Nephron (organoid): ENCODE measurements at regions not wholly inside any gene's neighbourhood (a gene's known extent, or its start where the extent isn't known, plus 50 kb on each side); places are given as distances from the start of the nearest gene placed in this dataset.

Experiments used
- H3K27ac Mint-ChIP-seq, 3 experiments: 2 replicates each; pipeline ENCODE4 v1.8.0; 2020; ENCODE audit warnings: mixed read lengths in 3 of 3, mild to moderate bottlenecking in 2 of 3, moderate library complexity in 1 of 3
- H3K27me3 Mint-ChIP-seq: 2 replicates; pipeline ENCODE4 v1.8.0; 2021; ENCODE audit warnings: low read depth, mild to moderate bottlenecking, moderate library complexity, mixed read lengths
- H3K36me3 Mint-ChIP-seq: 2 replicates; pipeline ENCODE4 v1.8.0; 2020; ENCODE audit warnings: low read depth, mixed read lengths
- H3K4me1 Mint-ChIP-seq: 2 replicates; pipeline ENCODE4 v1.8.0; 2020; ENCODE audit warnings: mixed read lengths
- H3K4me3 Mint-ChIP-seq, 3 experiments: 2 replicates each; pipeline ENCODE4 v1.8.0; 2020; ENCODE audit warnings: mild to moderate bottlenecking in 3 of 3, mixed read lengths in 3 of 3, moderate library complexity in 2 of 3
- H3K9me3 Mint-ChIP-seq: 2 replicates; pipeline ENCODE4 v1.8.0; 2020; ENCODE audit warnings: mixed read lengths
- TF ChIP-seq, protein P1 (sequence below), 3 experiments: fragments of 200-600 bp; sonication (generic); IDR thresholded peaks; one replicate each; pipeline ENCODE4 v1.5.0; 2021; ENCODE audit warnings: antibody characterized with exemption in 3 of 3; ENCODE audit not compliant: unreplicated experiment in 3 of 3

DNA sequence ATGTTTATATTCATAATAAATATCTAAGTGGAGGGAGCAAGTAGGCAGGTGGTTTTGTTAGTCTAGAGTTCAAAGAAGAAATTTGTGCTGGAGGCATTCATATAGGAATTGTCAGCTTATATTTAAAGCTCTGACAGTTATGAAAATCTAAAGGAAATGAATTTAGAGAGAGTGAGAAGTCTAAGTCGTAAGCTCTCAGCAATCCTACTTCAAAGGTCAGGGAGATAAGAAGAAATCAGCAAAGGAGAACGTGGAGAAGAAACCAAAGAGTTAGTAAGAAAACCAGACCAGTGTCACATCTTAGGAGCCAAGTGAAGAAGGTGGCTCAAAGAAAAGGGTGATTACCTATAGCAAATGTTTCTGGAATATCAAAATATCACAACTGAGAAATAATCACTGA, 241.8 kb downstream of the FSCB start:
- H3K27me3 Mint-ChIP-seq, result no peaks in the 10 kb centered on the region
- H3K4me1 Mint-ChIP-seq, result no peaks in the 10 kb centered on the region
- no peak overlapping the region for H3K4me3 Mint-ChIP-seq
- TF ChIP-seq, protein P1, sequence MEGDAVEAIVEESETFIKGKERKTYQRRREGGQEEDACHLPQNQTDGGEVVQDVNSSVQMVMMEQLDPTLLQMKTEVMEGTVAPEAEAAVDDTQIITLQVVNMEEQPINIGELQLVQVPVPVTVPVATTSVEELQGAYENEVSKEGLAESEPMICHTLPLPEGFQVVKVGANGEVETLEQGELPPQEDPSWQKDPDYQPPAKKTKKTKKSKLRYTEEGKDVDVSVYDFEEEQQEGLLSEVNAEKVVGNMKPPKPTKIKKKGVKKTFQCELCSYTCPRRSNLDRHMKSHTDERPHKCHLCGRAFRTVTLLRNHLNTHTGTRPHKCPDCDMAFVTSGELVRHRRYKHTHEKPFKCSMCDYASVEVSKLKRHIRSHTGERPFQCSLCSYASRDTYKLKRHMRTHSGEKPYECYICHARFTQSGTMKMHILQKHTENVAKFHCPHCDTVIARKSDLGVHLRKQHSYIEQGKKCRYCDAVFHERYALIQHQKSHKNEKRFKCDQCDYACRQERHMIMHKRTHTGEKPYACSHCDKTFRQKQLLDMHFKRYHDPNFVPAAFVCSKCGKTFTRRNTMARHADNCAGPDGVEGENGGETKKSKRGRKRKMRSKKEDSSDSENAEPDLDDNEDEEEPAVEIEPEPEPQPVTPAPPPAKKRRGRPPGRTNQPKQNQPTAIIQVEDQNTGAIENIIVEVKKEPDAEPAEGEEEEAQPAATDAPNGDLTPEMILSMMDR (IDR thresholded peaks at IDR 0.05; ENCODE audit: unreplicated experiment in 3 of 3), result no peak
- H3K9me3 Mint-ChIP-seq, result peaks cover 13% of the 10 kb centered on the region
- H3K36me3 Mint-ChIP-seq, result no peaks in the 10 kb centered on the region
- no peak overlapping the region for H3K27ac Mint-ChIP-seq

DNA sequence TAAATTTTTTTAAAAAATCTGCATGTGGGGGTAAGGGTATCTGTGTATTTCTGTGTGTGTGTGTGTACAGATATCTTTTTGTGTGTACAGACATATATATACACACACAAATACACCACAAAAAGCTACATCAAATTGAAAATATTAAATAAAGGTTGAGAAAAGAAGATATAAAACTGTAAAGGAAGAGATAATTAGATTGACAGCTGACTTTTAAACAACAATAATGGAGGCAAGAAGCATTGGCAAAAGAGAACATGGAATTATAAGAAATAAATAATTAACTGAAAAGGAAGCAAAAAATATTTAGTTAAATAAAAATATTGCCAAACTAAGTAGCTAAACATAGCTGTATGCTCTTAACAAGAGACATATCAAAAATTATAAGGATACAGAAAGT, 291.4 kb downstream of the FSCB start:
- Mint-ChIP-seq H3K36me3 (no peaks in the 10 kb centered on the region), H3K27ac (no peak overlapping the region), H3K27me3 (no peaks in the 10 kb centered on the region), H3K4me3 (no peak overlapping the region), H3K4me1 (no peaks in the 10 kb centered on the region), H3K9me3 (peaks cover 20% of the 10 kb centered on the region)
- TF ChIP-seq, protein P1 (IDR thresholded peaks at IDR 0.05; ENCODE audit: unreplicated experiment in 3 of 3), result no peak

DNA sequence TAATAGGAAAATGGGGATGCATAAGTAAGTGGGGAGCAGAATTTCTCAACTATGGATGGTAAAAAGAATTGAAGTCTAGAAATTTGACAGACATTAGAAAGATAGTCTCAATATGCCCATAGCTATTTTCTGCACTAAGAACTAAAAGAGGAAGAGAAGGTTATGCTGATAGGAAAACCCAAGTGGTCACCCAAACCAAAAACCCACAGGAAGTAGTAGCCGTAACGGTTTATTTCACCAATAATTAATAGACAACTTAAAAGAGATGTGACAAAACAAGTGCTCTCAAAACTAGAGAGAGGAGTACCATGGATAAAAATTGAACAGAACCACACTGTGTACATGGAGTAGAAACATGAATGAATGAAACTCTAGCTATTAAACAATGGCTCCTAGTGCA, 295.4 kb downstream of the FSCB start:
- Mint-ChIP-seq H3K4me1 (no peaks in the 10 kb centered on the region), H3K27me3 (no peaks in the 10 kb centered on the region), H3K9me3 (peaks cover 19% of the 10 kb centered on the region), H3K27ac (no peak overlapping the region), H3K36me3 (no peaks in the 10 kb centered on the region), H3K4me3 (no peak overlapping the region)
- TF ChIP-seq, protein P1 (IDR thresholded peaks at IDR 0.05; ENCODE audit: unreplicated experiment in 3 of 3), result no peak

DNA sequence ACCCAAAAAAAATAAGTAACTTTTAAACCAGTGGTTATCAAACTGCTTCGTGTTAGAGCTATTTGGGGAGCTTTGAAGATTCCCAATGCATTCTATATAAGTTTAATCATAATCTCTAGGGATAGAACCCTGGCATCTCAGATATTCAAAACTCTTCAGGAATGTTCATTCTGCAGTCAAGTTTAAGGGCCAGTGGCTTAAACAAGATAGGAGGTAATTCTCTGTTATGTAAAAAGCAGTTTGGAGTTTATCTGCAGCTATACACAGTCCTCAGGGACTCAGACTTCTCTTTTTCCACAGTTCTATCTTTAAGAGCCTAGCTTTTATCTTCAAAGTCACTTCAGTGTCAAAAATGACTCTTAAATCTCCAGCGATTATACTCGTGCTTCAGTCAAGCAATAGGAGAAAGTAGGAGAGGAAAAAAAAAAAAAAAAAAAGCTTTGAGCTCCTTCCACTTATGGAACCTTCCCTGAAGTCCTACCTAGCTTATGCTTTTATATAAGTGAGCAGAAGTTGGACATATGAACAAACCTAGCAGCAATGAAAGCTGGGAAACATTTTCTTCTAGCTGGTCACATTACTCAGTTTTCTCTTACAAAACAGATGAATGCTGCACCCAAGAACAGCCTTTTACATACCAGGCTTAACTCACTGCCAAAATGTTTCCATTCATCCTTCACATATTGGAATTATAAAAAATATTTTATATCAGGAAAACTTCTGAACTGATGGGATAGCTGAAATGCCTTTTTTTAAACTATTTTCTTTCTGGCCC, 302.8 kb downstream of the FSCB start:
- no peaks in the 10 kb centered on the region for H3K36me3 Mint-ChIP-seq
- peaks cover 9% of the 10 kb centered on the region for H3K4me1 Mint-ChIP-seq
- TF ChIP-seq, protein P1 (IDR thresholded peaks at IDR 0.05; ENCODE audit: unreplicated experiment in 3 of 3), result no peak
- no peak overlapping the region for H3K4me3 Mint-ChIP-seq
- H3K9me3 Mint-ChIP-seq, result peaks cover 5% of the 10 kb centered on the region
- no peaks in the 10 kb centered on the region for H3K27me3 Mint-ChIP-seq
- no peak overlapping the region for H3K27ac Mint-ChIP-seq

DNA sequence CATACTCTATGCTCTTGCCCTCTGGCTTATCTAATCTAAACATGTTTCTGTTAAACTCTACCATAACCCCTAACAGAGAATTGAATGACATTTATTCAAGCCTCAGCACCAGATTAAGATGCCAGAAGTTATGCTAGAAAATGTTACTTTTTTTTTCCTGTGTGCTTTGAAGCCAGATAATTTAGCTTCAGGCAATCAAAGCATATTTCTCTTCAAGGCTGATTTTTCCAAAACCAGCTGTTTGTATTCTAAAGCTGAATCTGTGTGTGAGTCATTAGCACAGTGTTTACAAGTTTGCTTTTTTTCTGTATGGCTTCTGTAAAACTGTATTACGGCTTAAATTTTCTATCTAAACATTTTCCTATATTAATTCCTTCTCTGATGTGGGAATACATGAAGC, 326.1 kb downstream of the FSCB start:
- no peaks in the 10 kb centered on the region for H3K36me3 Mint-ChIP-seq
- TF ChIP-seq, protein P1 (IDR thresholded peaks at IDR 0.05; ENCODE audit: unreplicated experiment in 3 of 3), result no peak
- H3K4me1 Mint-ChIP-seq, result no peaks in the 10 kb centered on the region
- H3K4me3 Mint-ChIP-seq, result no peak overlapping the region
- H3K27me3 Mint-ChIP-seq, result no peaks in the 10 kb centered on the region
- H3K27ac Mint-ChIP-seq, result no peak overlapping the region
- H3K9me3 Mint-ChIP-seq, result peaks cover 3% of the 10 kb centered on the region

DNA sequence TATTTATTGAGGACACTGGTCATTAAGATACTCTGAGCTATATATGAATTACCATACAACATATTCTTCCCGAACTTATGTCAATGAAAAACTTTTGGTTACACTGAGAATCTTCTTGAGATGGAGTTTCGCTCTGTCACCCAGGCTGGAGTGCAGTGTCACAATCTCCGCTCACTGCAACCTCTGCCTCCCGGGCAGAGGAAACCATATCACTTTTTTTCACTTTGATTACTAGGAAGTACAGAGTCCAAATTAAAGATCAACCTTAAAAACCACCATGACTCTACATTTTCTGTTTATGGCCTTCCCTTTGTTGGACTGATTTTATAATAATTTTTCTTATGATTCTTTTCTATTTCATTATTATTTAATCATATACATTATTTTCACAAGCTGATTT, 336.5 kb downstream of the FSCB start:
- H3K4me1 Mint-ChIP-seq, result peaks cover 5% of the 10 kb centered on the region
- H3K27me3 Mint-ChIP-seq, result peaks cover 4% of the 10 kb centered on the region
- H3K27ac Mint-ChIP-seq, result no peak overlapping the region
- H3K4me3 Mint-ChIP-seq, result no peak overlapping the region
- TF ChIP-seq, protein P1 (IDR thresholded peaks at IDR 0.05; ENCODE audit: unreplicated experiment in 3 of 3), result no peak
- H3K9me3 Mint-ChIP-seq, result peaks cover 5% of the 10 kb centered on the region
- no peaks in the 10 kb centered on the region for H3K36me3 Mint-ChIP-seq
